Upper lobe of right lung (tissue), 1 donor: ENCODE measurements at regions not wholly inside any gene's neighbourhood (a gene's known extent, or its start where the extent isn't known, plus 50 kb on each side); places are given as distances from the start of the nearest gene placed in this dataset.
"Not testable (repeated sequence)": the region's sequence is repeated elsewhere in the genome, so short reads cannot be mapped to it uniquely, and the experiment has no call there.

Source experiments
- ATAC-seq: fragments of 200-7000 bp; cut with Tn5 transposase; one replicate; pipeline ENCODE4 v1.9.1; 2020; ENCODE audit warnings: mild to moderate bottlenecking, moderate library complexity
- DNase-seq: peaks from one replicate; pipeline ENCODE4 v3.0.0-alpha.2; 2020
- H3K27ac ChIP-seq: fragments of 200-600 bp; one replicate; pipeline ENCODE4 v1.8.0; 2022
- H3K27me3 ChIP-seq: fragments of 200-600 bp; one replicate; pipeline ENCODE4 v1.8.0; 2022; ENCODE audit warnings: mild to moderate bottlenecking
- H3K36me3 ChIP-seq: fragments of 200-600 bp; one replicate; pipeline ENCODE4 v1.8.0; 2022
- H3K4me1 ChIP-seq: fragments of 200-600 bp; one replicate; pipeline ENCODE4 v1.8.0; 2022
- H3K4me3 ChIP-seq: fragments of 200-600 bp; one replicate; pipeline ENCODE4 v1.8.0; 2022; ENCODE audit warnings: mild to moderate bottlenecking
- H3K9me3 ChIP-seq: fragments of 200-600 bp; one replicate; pipeline ENCODE4 v1.8.0; 2022
- CTCF ChIP-seq: fragments of 200-600 bp; IDR thresholded peaks from one replicate; pipeline ENCODE4 v1.8.0; 2022; ENCODE audit warnings: antibody characterized with exemption
- intact Hi-C: fragments of 100-400 bp; cut with DNase I; formaldehyde crosslinking; loops from one replicate; pipeline ENCODE4 v1.11.0; 2022
- donor health status: DM: no; HTN: yes; CAD: no; lungs with severe emphysema.

GRCh38 chr16:77046206-77046605 lies 144.8 kb upstream of the MON1B start:
- Histone ChIP-seq H3K4me3 (no peak overlapping the region), H3K27me3 (no peaks in the 10 kb centered on the region), H3K9me3 (no peaks in the 10 kb centered on the region), H3K36me3 (no peaks in the 10 kb centered on the region), H3K27ac (no peak overlapping the region), H3K4me1 (no peaks in the 10 kb centered on the region)
- no peak for TF ChIP-seq CTCF
- intact Hi-C loops, result no loop called here
- DNase-seq (no peak), ATAC-seq (no peak)

- no peak overlapping the region for H3K4me3 ChIP-seq
- H3K36me3 ChIP-seq, result no peaks in the 10 kb centered on the region
- no peak overlapping the region for H3K27ac ChIP-seq
- intact Hi-C loops, result no loop called here
- no peak for TF ChIP-seq CTCF
- H3K27me3 ChIP-seq, result no peaks in the 10 kb centered on the region
- H3K4me1 ChIP-seq, result no peaks in the 10 kb centered on the region
- H3K9me3 ChIP-seq, result no peaks in the 10 kb centered on the region
- no peak for DNase-seq
- ATAC-seq, result no peak
Measured at GRCh38 chr16:77048085-77048484, 142.9 kb upstream of the MON1B start.

GRCh38 chr16:77049577-77049976 lies 141.4 kb upstream of the MON1B start:
- Histone ChIP-seq H3K27me3 (no peaks in the 10 kb centered on the region), H3K9me3 (no peaks in the 10 kb centered on the region), H3K4me1 (no peaks in the 10 kb centered on the region), H3K4me3 (no peak overlapping the region), H3K36me3 (no peaks in the 10 kb centered on the region), H3K27ac (no peak overlapping the region)
- DNase-seq, result no peak
- no peak for ATAC-seq
- no peak for TF ChIP-seq CTCF
- intact Hi-C loops, result no loop called here

- DNase-seq, intact Hi-C loops, H3K27ac ChIP-seq, ATAC-seq, H3K27me3 ChIP-seq, H3K4me3 ChIP-seq, H3K9me3 ChIP-seq, H3K36me3 ChIP-seq, H3K4me1 ChIP-seq: not testable (repeated sequence)
Measured at GRCh38 chr16:77056597-77056996, 134.4 kb upstream of the MON1B start.

- Histone ChIP-seq H3K27me3 (no peaks in the 10 kb centered on the region), H3K4me1 (peaks cover 2% of the 10 kb centered on the region), H3K4me3 (no peak overlapping the region), H3K9me3 (no peaks in the 10 kb centered on the region), H3K36me3 (no peaks in the 10 kb centered on the region), H3K27ac (no peak overlapping the region)
- DNase-seq (no peak), ATAC-seq (no peak)
- intact Hi-C loops, result no loop called here
- no peak for TF ChIP-seq CTCF
Measured at GRCh38 chr16:77057161-77057774, 133.7 kb upstream of the MON1B start.

GRCh38 chr16:77059446-77059845 lies 131.5 kb upstream of the MON1B start:
- Histone ChIP-seq H3K36me3 (no peaks in the 10 kb centered on the region), H3K4me1 (peaks cover 17% of the 10 kb centered on the region), H3K9me3 (no peaks in the 10 kb centered on the region), H3K27ac (no peak overlapping the region), H3K27me3 (no peaks in the 10 kb centered on the region), H3K4me3 (no peak overlapping the region)
- no peak for TF ChIP-seq CTCF
- ATAC-seq (no peak), DNase-seq (no peak)
- intact Hi-C loops, result no loop called here
